WTC11 (cell line): ENCODE measurements at regions not wholly inside any gene's neighbourhood (a gene's known extent, or its start where the extent isn't known, plus 50 kb on each side); places are given as distances from the start of the nearest gene placed in this dataset.

Experiments
- ATAC-seq: fragments of 200-7000 bp; cut with Tn5 transposase; 2 replicates; pipeline ENCODE4 v1.10.0; 2021; ENCODE audit warnings: mild to moderate bottlenecking, moderate library complexity
- CTCF ChIA-PET: fragments of 300-600 bp; sonication (Branson Sonifier 250); formaldehyde crosslinking; loops from one replicate; lab custom pipeline; 2021; ENCODE audit warnings: antibody characterized with exemption; lab: Charles Lee
- POLR2A ChIA-PET: fragments of 350-600 bp; sonication (Branson Sonifier 250); formaldehyde crosslinking; loops from one replicate; lab custom pipeline; 2021; ENCODE audit warnings: antibody characterized with exemption; lab: Charles Lee
- DNase-seq: peaks from one replicate; pipeline ENCODE4 v3.0.0; 2021; ENCODE audit warnings: low spot score
- H3K27ac Mint-ChIP-seq: 2 replicates; pipeline ENCODE4 v1.8.0; 2021; ENCODE audit warnings: mixed read lengths
- H3K27me3 Mint-ChIP-seq: 2 replicates; pipeline ENCODE4 v1.8.0; 2021; ENCODE audit warnings: low read depth, mild to moderate bottlenecking, moderate library complexity, mixed read lengths
- H3K36me3 Mint-ChIP-seq: 2 replicates; pipeline ENCODE4 v1.8.0; 2021; ENCODE audit warnings: mixed read lengths
- H3K4me1 Mint-ChIP-seq: 2 replicates; pipeline ENCODE4 v1.8.0; 2022; ENCODE audit warnings: mixed read lengths
- H3K4me3 Mint-ChIP-seq: 2 replicates; pipeline ENCODE4 v1.8.0; 2021; ENCODE audit warnings: mild to moderate bottlenecking, moderate library complexity, mixed read lengths
- H3K9me3 Mint-ChIP-seq: 2 replicates; pipeline ENCODE4 v1.8.0; 2021; ENCODE audit warnings: mixed read lengths
- FOXJ3 ChIP-seq: sonication (generic); formaldehyde crosslinking; IDR thresholded peaks from 2 replicates; pipeline ENCODE4 v1.9.0; 2021; ENCODE audit warnings: missing genetic modification reagents, mild to moderate bottlenecking, borderline replicate concordance
- FOXK1 ChIP-seq: sonication (generic); formaldehyde crosslinking; IDR thresholded peaks from 2 replicates; pipeline ENCODE4 v1.8.0; 2022; ENCODE audit warnings: mild to moderate bottlenecking, moderate library complexity, missing genetic modification reagents
- GTF2I ChIP-seq: fragments of 250-450 bp; sonication (Bioruptor Pico); conservative IDR thresholded peaks from 2 replicates; pipeline ENCODE4 v1.4.0; 2021; ENCODE audit warnings: mild to moderate bottlenecking
- HMGA2 ChIP-seq: fragments of 250-450 bp; sonication (Bioruptor Pico); IDR thresholded peaks from 2 replicates; pipeline ENCODE4 v1.4.0; 2021; ENCODE audit warnings: mild to moderate bottlenecking, moderate library complexity
- MXD4 ChIP-seq: fragments of 250-450 bp; sonication (Bioruptor Pico); IDR thresholded peaks from 2 replicates; pipeline ENCODE4 v1.8.0; 2021; ENCODE audit warnings: mild to moderate bottlenecking, moderate library complexity, borderline replicate concordance
- NFYB ChIP-seq: sonication (generic); formaldehyde crosslinking; conservative IDR thresholded peaks from 2 replicates; pipeline ENCODE4 v1.8.0; 2022; ENCODE audit warnings: low read depth, missing genetic modification reagents
- RELA ChIP-seq: sonication (generic); formaldehyde crosslinking; IDR thresholded peaks from 2 replicates; pipeline ENCODE4 v1.8.1; 2022; ENCODE audit warnings: missing genetic modification reagents, mild to moderate bottlenecking, borderline replicate concordance
- SMAD4 ChIP-seq: sonication (generic); formaldehyde crosslinking; IDR thresholded peaks from 2 replicates; pipeline ENCODE4 v1.8.0; 2022; ENCODE audit warnings: mild to moderate bottlenecking, missing genetic modification reagents
- ZNF138 ChIP-seq: sonication (generic); formaldehyde crosslinking; conservative IDR thresholded peaks from 2 replicates; pipeline ENCODE4 v1.8.1; 2022; ENCODE audit warnings: mild to moderate bottlenecking, moderate library complexity, missing genetic modification reagents
- TF ChIP-seq, protein P1 (sequence below): sonication (generic); formaldehyde crosslinking; IDR thresholded peaks from 2 replicates; pipeline ENCODE4 v1.8.0; 2022; ENCODE audit warnings: mild to moderate bottlenecking, missing genetic modification reagents
- TF ChIP-seq, protein P2 (sequence below): fragments of 250-450 bp; sonication (Bioruptor Pico); IDR thresholded peaks from 2 replicates; pipeline ENCODE4 v1.9.0; 2021; ENCODE audit warnings: mild to moderate bottlenecking
- TF ChIP-seq, protein P3 (sequence below): fragments of 250-450 bp; sonication (Bioruptor Pico); IDR thresholded peaks from 2 replicates; pipeline ENCODE4 v2.1.2; 2022; ENCODE audit warnings: mild to moderate bottlenecking, moderate library complexity
- TF ChIP-seq, protein P4 (sequence below): fragments of 250-450 bp; sonication (Bioruptor Pico); conservative IDR thresholded peaks from 2 replicates; pipeline ENCODE4 v1.9.0; 2021; ENCODE audit warnings: mild to moderate bottlenecking
- TF ChIP-seq, protein P5 (sequence below): sonication (generic); formaldehyde crosslinking; IDR thresholded peaks from 2 replicates; pipeline ENCODE4 v1.8.1; 2023; ENCODE audit warnings: mild to moderate bottlenecking, missing genetic modification reagents, borderline replicate concordance
- TF ChIP-seq, protein P6 (sequence below): sonication (generic); formaldehyde crosslinking; IDR thresholded peaks from 2 replicates; pipeline ENCODE4 v1.8.1; 2022; ENCODE audit warnings: mild to moderate bottlenecking, moderate library complexity, missing genetic modification reagents
- TF ChIP-seq, protein P7 (sequence below): fragments of 250-450 bp; sonication (Bioruptor Pico); IDR thresholded peaks from 2 replicates; pipeline ENCODE4 v1.8.0; 2021; ENCODE audit warnings: mild to moderate bottlenecking
- TF ChIP-seq, protein P8 (sequence below): sonication (generic); formaldehyde crosslinking; IDR thresholded peaks from 2 replicates; pipeline ENCODE4 v1.8.1; 2023; ENCODE audit warnings: mild to moderate bottlenecking, missing genetic modification reagents
- TF ChIP-seq, protein P9 (sequence below): fragments of 250-450 bp; sonication (Bioruptor Pico); IDR thresholded peaks from 2 replicates; pipeline ENCODE4 v1.9.0; 2021; ENCODE audit warnings: mild to moderate bottlenecking, borderline replicate concordance

DNA sequence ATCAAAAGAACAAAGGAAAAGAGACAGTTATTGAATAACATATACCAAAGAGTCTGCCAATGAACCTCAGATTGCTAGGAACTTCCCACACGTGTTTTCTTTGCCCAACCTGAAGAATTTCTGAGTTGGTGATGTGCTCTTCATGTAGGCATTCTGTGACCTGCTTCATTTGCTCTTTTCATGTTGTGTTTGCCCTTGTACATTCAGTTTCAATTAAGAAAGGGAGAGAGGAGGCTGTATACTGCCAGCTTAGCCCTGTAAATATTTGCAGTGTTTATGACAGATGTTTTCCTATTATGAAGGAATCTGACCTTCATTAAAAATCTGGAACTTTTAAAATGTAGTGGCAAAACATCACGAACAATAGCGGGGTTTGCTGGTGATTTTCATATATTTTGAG lies 168.5 kb downstream of the GAS1 start (continued):
- TF ChIP-seq, protein P1, sequence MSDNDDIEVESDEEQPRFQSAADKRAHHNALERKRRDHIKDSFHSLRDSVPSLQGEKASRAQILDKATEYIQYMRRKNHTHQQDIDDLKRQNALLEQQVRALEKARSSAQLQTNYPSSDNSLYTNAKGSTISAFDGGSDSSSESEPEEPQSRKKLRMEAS (CRISPR knock-in tag), result no peak
- no peak for TF ChIP-seq RELA (CRISPR knock-in tag)
- TF ChIP-seq, protein P2, sequence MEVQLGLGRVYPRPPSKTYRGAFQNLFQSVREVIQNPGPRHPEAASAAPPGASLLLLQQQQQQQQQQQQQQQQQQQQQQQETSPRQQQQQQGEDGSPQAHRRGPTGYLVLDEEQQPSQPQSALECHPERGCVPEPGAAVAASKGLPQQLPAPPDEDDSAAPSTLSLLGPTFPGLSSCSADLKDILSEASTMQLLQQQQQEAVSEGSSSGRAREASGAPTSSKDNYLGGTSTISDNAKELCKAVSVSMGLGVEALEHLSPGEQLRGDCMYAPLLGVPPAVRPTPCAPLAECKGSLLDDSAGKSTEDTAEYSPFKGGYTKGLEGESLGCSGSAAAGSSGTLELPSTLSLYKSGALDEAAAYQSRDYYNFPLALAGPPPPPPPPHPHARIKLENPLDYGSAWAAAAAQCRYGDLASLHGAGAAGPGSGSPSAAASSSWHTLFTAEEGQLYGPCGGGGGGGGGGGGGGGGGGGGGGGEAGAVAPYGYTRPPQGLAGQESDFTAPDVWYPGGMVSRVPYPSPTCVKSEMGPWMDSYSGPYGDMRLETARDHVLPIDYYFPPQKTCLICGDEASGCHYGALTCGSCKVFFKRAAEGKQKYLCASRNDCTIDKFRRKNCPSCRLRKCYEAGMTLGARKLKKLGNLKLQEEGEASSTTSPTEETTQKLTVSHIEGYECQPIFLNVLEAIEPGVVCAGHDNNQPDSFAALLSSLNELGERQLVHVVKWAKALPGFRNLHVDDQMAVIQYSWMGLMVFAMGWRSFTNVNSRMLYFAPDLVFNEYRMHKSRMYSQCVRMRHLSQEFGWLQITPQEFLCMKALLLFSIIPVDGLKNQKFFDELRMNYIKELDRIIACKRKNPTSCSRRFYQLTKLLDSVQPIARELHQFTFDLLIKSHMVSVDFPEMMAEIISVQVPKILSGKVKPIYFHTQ (CRISPR knock-in tag), result no peak
- TF ChIP-seq SMAD4, result no peak
- TF ChIP-seq, protein P3, sequence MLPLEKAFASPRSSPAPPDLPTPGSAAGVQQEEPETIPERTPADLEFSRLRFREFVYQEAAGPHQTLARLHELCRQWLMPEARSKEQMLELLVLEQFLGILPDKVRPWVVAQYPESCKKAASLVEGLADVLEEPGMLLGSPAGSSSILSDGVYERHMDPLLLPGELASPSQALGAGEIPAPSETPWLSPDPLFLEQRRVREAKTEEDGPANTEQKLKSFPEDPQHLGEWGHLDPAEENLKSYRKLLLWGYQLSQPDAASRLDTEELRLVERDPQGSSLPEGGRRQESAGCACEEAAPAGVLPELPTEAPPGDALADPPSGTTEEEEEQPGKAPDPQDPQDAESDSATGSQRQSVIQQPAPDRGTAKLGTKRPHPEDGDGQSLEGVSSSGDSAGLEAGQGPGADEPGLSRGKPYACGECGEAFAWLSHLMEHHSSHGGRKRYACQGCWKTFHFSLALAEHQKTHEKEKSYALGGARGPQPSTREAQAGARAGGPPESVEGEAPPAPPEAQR (CRISPR knock-in tag), result no peak
- TF ChIP-seq, protein P4, sequence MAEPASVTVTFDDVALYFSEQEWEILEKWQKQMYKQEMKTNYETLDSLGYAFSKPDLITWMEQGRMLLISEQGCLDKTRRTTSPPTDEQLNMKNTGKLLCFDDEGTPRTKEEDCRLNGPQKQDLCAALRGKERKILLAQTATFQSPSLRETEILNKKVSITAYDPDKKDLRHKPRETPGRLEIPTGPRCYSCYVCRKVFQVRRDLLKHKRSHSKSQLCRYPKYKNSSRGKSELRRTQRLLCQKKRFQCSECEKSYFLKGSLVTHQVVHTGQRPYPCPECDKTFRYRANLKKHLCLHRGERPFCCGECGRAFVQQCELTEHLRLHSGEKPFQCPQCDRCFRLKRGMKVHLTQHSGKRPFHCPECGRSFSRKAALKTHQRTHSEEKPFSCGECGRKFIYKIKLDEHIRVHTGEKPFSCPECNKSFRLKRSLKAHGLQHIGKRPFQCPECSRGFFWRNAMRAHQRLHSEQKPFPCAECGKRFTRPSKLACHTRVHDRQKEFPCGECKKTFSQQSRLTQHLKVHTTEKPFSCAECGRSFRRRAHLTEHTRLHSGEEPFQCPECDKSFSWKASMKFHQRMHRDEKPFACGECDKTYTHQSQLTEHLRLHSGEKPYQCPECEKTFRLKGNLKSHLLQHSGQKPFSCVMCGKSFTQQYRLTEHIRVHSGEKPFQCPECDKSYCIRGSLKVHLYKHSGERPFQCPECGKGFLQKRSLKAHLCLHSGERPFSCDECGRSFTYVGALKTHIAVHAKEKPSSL (CRISPR knock-in tag), result no peak
- TF ChIP-seq, protein P5, sequence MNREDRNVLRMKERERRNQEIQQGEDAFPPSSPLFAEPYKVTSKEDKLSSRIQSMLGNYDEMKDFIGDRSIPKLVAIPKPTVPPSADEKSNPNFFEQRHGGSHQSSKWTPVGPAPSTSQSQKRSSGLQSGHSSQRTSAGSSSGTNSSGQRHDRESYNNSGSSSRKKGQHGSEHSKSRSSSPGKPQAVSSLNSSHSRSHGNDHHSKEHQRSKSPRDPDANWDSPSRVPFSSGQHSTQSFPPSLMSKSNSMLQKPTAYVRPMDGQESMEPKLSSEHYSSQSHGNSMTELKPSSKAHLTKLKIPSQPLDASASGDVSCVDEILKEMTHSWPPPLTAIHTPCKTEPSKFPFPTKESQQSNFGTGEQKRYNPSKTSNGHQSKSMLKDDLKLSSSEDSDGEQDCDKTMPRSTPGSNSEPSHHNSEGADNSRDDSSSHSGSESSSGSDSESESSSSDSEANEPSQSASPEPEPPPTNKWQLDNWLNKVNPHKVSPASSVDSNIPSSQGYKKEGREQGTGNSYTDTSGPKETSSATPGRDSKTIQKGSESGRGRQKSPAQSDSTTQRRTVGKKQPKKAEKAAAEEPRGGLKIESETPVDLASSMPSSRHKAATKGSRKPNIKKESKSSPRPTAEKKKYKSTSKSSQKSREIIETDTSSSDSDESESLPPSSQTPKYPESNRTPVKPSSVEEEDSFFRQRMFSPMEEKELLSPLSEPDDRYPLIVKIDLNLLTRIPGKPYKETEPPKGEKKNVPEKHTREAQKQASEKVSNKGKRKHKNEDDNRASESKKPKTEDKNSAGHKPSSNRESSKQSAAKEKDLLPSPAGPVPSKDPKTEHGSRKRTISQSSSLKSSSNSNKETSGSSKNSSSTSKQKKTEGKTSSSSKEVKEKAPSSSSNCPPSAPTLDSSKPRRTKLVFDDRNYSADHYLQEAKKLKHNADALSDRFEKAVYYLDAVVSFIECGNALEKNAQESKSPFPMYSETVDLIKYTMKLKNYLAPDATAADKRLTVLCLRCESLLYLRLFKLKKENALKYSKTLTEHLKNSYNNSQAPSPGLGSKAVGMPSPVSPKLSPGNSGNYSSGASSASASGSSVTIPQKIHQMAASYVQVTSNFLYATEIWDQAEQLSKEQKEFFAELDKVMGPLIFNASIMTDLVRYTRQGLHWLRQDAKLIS (CRISPR knock-in tag), result no peak
- no peak for TF ChIP-seq ZNF138 (CRISPR knock-in tag)

DNA sequence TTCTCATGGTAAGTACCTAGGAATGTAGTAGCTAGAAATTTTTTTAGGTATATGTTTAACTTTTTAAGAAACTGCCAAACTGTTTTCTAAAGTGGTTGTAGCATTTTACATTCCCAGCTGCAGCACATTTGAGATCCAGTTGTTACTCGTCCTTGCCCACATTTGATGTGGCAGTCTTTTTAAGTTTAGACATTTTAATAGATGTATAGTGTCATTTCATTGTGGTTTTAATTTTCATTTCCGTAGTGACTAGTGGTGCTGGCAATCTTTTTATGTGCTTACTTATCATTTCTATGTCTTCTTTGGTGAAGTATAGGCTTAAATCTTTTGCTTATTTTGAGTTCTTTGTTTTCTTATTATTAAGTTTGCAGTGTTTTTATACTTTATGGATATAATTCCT lies 171.6 kb downstream of the GAS1 start:
- Mint-ChIP-seq H3K36me3 (no peaks in the 10 kb centered on the region), H3K27ac (no peak overlapping the region), H3K27me3 (peaks cover 3% of the 10 kb centered on the region; the same call in 1 of the 2 replicates), H3K9me3 (no peaks in the 10 kb centered on the region), H3K4me1 (no peaks in the 10 kb centered on the region), H3K4me3 (no peak overlapping the region)
- ChIA-PET POLR2A (no interaction called here), CTCF (no interaction called here)
- ATAC-seq (no peak), DNase-seq (no peak)
- TF ChIP-seq, protein P6, sequence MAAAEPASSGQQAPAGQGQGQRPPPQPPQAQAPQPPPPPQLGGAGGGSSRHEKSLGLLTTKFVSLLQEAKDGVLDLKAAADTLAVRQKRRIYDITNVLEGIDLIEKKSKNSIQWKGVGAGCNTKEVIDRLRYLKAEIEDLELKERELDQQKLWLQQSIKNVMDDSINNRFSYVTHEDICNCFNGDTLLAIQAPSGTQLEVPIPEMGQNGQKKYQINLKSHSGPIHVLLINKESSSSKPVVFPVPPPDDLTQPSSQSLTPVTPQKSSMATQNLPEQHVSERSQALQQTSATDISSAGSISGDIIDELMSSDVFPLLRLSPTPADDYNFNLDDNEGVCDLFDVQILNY (CRISPR knock-in tag), result no peak
- TF ChIP-seq FOXJ3 (no peak), NFYB (CRISPR knock-in tag) (no peak), FOXK1 (CRISPR knock-in tag) (no peak), HMGA2 (CRISPR knock-in tag) (no peak), MXD4 (CRISPR knock-in tag) (no peak), GTF2I (CRISPR knock-in tag) (no peak)
- TF ChIP-seq, protein P7, sequence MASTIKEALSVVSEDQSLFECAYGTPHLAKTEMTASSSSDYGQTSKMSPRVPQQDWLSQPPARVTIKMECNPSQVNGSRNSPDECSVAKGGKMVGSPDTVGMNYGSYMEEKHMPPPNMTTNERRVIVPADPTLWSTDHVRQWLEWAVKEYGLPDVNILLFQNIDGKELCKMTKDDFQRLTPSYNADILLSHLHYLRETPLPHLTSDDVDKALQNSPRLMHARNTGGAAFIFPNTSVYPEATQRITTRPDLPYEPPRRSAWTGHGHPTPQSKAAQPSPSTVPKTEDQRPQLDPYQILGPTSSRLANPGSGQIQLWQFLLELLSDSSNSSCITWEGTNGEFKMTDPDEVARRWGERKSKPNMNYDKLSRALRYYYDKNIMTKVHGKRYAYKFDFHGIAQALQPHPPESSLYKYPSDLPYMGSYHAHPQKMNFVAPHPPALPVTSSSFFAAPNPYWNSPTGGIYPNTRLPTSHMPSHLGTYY (CRISPR knock-in tag), result no peak
- TF ChIP-seq, protein P8, sequence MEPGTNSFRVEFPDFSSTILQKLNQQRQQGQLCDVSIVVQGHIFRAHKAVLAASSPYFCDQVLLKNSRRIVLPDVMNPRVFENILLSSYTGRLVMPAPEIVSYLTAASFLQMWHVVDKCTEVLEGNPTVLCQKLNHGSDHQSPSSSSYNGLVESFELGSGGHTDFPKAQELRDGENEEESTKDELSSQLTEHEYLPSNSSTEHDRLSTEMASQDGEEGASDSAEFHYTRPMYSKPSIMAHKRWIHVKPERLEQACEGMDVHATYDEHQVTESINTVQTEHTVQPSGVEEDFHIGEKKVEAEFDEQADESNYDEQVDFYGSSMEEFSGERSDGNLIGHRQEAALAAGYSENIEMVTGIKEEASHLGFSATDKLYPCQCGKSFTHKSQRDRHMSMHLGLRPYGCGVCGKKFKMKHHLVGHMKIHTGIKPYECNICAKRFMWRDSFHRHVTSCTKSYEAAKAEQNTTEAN (CRISPR knock-in tag), result no peak
- TF ChIP-seq, protein P9, sequence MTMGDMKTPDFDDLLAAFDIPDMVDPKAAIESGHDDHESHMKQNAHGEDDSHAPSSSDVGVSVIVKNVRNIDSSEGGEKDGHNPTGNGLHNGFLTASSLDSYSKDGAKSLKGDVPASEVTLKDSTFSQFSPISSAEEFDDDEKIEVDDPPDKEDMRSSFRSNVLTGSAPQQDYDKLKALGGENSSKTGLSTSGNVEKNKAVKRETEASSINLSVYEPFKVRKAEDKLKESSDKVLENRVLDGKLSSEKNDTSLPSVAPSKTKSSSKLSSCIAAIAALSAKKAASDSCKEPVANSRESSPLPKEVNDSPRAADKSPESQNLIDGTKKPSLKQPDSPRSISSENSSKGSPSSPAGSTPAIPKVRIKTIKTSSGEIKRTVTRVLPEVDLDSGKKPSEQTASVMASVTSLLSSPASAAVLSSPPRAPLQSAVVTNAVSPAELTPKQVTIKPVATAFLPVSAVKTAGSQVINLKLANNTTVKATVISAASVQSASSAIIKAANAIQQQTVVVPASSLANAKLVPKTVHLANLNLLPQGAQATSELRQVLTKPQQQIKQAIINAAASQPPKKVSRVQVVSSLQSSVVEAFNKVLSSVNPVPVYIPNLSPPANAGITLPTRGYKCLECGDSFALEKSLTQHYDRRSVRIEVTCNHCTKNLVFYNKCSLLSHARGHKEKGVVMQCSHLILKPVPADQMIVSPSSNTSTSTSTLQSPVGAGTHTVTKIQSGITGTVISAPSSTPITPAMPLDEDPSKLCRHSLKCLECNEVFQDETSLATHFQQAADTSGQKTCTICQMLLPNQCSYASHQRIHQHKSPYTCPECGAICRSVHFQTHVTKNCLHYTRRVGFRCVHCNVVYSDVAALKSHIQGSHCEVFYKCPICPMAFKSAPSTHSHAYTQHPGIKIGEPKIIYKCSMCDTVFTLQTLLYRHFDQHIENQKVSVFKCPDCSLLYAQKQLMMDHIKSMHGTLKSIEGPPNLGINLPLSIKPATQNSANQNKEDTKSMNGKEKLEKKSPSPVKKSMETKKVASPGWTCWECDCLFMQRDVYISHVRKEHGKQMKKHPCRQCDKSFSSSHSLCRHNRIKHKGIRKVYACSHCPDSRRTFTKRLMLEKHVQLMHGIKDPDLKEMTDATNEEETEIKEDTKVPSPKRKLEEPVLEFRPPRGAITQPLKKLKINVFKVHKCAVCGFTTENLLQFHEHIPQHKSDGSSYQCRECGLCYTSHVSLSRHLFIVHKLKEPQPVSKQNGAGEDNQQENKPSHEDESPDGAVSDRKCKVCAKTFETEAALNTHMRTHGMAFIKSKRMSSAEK (CRISPR knock-in tag), result no peak
